Dermis blood vessel endothelial cell (primary cell): ENCODE measurements at regions not wholly inside any gene's neighbourhood (a gene's known extent, or its start where the extent isn't known, plus 50 kb on each side); places are given as distances from the start of the nearest gene placed in this dataset.

ENCODE experiments used
- DNase-seq: peaks from one replicate; pipeline ENCODE4 v3.0.0; 2010

GRCh38 chr3:166190360-166190759, 353.1 kb upstream of the BCHE start:
- DNase-seq, result no peak

GRCh38 chr3:166187237-166187636, 350.0 kb upstream of the BCHE start:
- DNase-seq, result no peak

- no peak for DNase-seq
Observed at GRCh38 chr3:166186003-166186402, 348.8 kb upstream of the BCHE start.

GRCh38 chr3:166177130-166177529, 339.9 kb upstream of the BCHE start:
- no peak for DNase-seq

- no peak for DNase-seq
Observed at GRCh38 chr3:166171695-166172094, 334.5 kb upstream of the BCHE start.

- DNase-seq, result no peak
Observed at GRCh38 chr3:166169681-166170080, 332.5 kb upstream of the BCHE start.

GRCh38 chr3:166127969-166128368, 290.7 kb upstream of the BCHE start:
- no peak for DNase-seq

GRCh38 chr3:166125179-166125578, 288.0 kb upstream of the BCHE start:
- DNase-seq, result no peak

- DNase-seq, result no peak
Observed at GRCh38 chr3:166123576-166123975, 286.4 kb upstream of the BCHE start.

GRCh38 chr3:166123088-166123487, 285.9 kb upstream of the BCHE start:
- no peak for DNase-seq

- no peak for DNase-seq
Observed at GRCh38 chr3:166118049-166118448, 280.8 kb upstream of the BCHE start.

- no peak for DNase-seq
Observed at GRCh38 chr3:166114448-166114847, 277.2 kb upstream of the BCHE start.

GRCh38 chr3:166111562-166111961, 274.3 kb upstream of the BCHE start:
- no peak for DNase-seq

GRCh38 chr3:166110102-166110501, 272.9 kb upstream of the BCHE start:
- no peak for DNase-seq

GRCh38 chr3:166104938-166105337, 267.7 kb upstream of the BCHE start:
- DNase-seq, result no peak

- DNase-seq, result no peak
Observed at GRCh38 chr3:166100730-166101129, 263.5 kb upstream of the BCHE start.

GRCh38 chr3:166089575-166089974, 252.4 kb upstream of the BCHE start:
- DNase-seq, result no peak

- no peak for DNase-seq
Observed at GRCh38 chr3:166085164-166085856, 248.1 kb upstream of the BCHE start.

- no peak for DNase-seq
Observed at GRCh38 chr3:166080096-166080495, 242.9 kb upstream of the BCHE start.

- DNase-seq, result no peak
Observed at GRCh38 chr3:166071831-166072230, 234.6 kb upstream of the BCHE start.

GRCh38 chr3:166064476-166064875, 227.3 kb upstream of the BCHE start:
- DNase-seq, result no peak

GRCh38 chr3:166060789-166061479, 223.7 kb upstream of the BCHE start:
- DNase-seq, result no peak

- no peak for DNase-seq
Observed at GRCh38 chr3:166052440-166052839, 215.2 kb upstream of the BCHE start.

GRCh38 chr3:166029507-166029906, 192.3 kb upstream of the BCHE start:
- no peak for DNase-seq
